ENCODE measurements at regions not wholly inside any gene's neighbourhood (a gene's known extent, or its start where the extent isn't known, plus 50 kb on each side); places are given as distances from the start of the nearest gene placed in this dataset.

DNA sequence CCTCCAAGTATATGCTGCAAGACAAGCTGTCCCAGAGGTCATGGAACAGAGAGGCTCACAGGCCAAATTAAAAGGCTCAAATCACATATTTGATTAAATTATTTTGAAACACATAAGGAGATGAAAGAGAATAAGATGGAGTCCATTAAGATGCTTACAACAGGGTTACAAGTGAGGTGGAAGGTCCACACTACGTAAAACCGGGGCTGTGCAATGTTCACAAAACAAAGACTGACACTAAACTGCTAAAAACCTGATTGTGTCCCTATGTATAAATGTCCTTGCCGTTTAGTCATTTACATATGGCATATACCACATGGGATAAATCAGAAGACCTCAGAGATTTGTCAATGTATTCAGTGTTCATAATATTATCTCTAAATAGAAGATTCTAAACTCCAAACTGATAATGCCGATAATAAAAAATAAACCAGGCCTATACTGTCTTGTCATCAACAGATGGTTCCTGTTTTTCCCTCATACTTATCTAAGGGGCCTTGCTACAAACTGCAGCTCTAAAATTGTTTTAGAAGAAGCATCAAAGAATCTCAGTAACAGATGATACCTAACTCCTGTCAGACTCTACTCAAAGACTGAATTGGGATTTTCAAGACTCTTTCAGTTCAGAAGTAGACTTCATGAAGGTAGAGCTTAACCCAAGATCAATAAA, 51.8 kb upstream of the RIPOR2 start:
- Mint-ChIP-seq H3K4me3 (no peak overlapping the region), H3K4me1 (ENCODE audit: low read depth) (peaks cover 28% of the 10 kb centered on the region), H3K27ac (no peak overlapping the region), H3K9me3 (peaks cover 9% of the 10 kb centered on the region; the same call in 1 of the 2 replicates), H3K27me3 (ENCODE audit: insufficient read depth) (no peaks in the 10 kb centered on the region), H3K36me3 (ENCODE audit: low read depth) (peaks cover 14% of the 10 kb centered on the region; the same call in 1 of the 2 replicates)
- no peak for DNase-seq
- TF ChIP-seq, protein P1, sequence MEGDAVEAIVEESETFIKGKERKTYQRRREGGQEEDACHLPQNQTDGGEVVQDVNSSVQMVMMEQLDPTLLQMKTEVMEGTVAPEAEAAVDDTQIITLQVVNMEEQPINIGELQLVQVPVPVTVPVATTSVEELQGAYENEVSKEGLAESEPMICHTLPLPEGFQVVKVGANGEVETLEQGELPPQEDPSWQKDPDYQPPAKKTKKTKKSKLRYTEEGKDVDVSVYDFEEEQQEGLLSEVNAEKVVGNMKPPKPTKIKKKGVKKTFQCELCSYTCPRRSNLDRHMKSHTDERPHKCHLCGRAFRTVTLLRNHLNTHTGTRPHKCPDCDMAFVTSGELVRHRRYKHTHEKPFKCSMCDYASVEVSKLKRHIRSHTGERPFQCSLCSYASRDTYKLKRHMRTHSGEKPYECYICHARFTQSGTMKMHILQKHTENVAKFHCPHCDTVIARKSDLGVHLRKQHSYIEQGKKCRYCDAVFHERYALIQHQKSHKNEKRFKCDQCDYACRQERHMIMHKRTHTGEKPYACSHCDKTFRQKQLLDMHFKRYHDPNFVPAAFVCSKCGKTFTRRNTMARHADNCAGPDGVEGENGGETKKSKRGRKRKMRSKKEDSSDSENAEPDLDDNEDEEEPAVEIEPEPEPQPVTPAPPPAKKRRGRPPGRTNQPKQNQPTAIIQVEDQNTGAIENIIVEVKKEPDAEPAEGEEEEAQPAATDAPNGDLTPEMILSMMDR (IDR thresholded peaks at IDR 0.05): no peak

DNA sequence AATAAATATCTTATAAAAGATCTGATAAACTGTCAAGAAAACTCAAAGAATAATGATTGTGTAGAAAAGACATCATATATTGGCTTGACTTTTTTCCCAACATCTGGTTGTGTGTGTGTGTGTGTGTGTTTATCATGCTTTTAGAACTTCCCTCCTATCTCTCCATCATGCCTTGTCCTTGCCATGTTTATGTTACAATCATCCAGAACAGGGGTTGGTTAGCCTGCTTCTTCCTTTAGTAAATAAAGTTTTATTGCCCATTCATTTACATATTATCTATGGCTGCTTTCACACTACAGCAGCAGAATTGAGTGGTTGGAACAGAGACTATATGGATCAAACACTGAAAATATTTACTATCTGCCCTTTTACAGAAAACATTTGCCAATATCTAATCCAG, 52.8 kb upstream of the RIPOR2 start:
- Mint-ChIP-seq H3K4me3 (no peak overlapping the region), H3K27me3 (ENCODE audit: insufficient read depth) (no peaks in the 10 kb centered on the region), H3K4me1 (ENCODE audit: low read depth) (peaks cover 21% of the 10 kb centered on the region), H3K27ac (no peak overlapping the region), H3K36me3 (ENCODE audit: low read depth) (peaks cover 14% of the 10 kb centered on the region; the same call in 1 of the 2 replicates), H3K9me3 (peaks cover 15% of the 10 kb centered on the region; the same call in 1 of the 2 replicates)
- DNase-seq: no peak
- TF ChIP-seq, protein P1 (IDR thresholded peaks at IDR 0.05): no peak

DNA sequence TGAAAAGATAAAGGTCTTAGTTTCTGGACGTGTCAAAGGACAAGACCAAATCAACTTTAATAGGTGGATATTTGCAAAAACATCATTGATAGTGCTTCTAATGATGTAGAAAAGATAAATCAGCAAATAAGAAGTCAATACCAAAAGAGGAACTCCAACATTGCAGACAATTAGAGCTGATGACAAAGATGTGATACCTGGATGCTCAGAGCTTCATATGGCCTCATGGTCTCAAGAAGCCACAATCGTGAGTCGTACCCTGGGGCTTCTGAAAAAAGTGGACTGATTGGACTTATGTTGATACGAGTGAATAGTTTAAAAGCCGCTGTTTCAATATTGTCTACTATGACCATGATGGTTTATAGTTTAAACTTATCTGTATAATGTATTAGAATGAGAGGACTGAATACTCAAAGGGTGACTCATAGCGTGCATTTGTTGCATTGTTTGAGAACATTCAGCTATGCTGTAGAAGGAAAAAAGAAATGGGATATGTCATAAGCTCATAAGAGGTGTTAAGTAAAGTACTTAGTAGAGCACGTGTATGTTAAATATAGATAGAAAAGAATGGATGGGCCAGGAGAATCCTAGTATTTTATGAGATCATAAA, 54.6 kb upstream of the RIPOR2 start:
- H3K36me3 Mint-ChIP-seq (ENCODE audit: low read depth): peaks cover 14% of the 10 kb centered on the region; the same call in 1 of the 2 replicates
- no peaks in the 10 kb centered on the region for H3K27me3 Mint-ChIP-seq (ENCODE audit: insufficient read depth)
- peaks cover 15% of the 10 kb centered on the region; the same call in 1 of the 2 replicates for H3K9me3 Mint-ChIP-seq
- no peak overlapping the region for H3K4me3 Mint-ChIP-seq
- H3K27ac Mint-ChIP-seq: no peak overlapping the region
- peak; percentile 13 for DNase-seq
- peaks cover 21% of the 10 kb centered on the region for H3K4me1 Mint-ChIP-seq (ENCODE audit: low read depth)
- TF ChIP-seq, protein P1 (IDR thresholded peaks at IDR 0.05): no peak

DNA sequence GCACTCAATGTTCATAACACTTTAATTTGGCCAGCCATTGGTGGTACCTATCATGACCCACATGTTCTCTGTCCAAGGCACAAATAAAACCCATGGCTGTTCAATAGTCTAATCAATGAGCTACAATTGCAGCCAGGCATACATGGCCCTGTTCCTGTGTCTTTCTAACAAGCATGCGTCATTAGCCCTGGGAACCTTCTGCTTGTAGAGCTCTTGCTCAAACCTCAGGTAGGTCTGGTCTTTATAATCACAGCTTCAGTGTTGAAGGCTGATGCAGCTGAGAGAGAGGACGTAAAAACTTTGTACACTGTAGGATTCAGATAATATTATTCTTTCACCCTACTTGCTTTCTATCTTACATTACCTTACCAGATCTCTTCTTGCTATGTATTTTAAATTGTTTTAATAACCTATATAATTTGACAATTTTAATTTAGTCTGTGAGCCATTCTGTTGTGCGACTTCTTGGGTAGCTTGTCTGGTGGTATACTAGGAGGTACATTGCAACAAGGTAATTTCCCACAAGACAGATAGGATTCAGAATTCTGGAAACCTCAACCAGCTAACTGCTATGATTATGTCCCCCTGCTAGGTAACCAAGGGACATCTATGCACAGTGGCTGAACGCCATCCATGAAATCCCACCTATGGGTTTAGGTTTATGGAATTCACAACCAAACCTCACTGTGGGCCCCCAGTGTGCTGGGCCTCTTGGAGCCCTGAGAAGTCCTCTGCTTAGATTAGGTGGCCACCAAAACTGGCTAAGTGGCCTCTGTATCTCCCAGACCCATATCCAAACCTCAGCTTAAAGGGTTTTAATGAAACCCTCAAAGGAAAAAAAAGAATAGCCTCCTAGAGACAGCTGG, 55.4 kb upstream of the RIPOR2 start:
- Mint-ChIP-seq H3K36me3 (ENCODE audit: low read depth) (peaks cover 14% of the 10 kb centered on the region; the same call in 1 of the 2 replicates), H3K4me3 (no peak overlapping the region), H3K27ac (no peak overlapping the region), H3K9me3 (peaks cover 15% of the 10 kb centered on the region; the same call in 1 of the 2 replicates), H3K4me1 (ENCODE audit: low read depth) (peaks cover 21% of the 10 kb centered on the region), H3K27me3 (ENCODE audit: insufficient read depth) (no peaks in the 10 kb centered on the region)
- DNase-seq: no peak
- TF ChIP-seq, protein P1 (IDR thresholded peaks at IDR 0.05): no peak

DNA sequence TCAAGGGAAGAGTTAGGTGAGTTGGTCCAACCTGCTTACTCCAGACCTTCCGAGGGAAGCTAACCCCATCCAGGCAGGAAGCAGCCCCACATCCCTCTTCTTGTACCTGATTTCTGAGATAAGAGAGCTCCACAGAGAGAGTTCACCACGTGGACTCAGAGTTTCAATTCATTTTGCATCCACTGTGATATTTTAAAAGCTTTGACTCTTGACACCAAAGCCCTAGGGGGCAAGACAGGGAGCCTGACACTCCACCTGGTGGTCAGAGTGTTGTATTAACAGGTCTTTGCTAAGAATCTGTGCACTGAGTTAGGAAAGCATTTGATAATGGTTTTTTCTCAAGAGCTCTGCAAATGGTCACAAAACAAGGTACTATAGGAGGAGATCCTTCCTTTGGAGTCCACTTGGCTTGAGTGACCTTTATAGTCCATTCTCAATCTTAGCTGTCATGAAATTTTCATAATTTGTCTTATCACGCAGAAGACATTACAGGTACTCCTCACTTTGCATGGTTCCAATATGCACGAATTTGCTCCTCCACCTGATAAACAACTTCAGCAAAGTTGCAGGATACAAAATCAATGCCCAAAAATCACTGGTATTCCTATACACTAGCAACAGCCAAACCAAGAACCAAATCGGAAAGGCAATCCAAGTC, 56.2 kb upstream of the RIPOR2 start:
- Mint-ChIP-seq H3K4me3 (no peak overlapping the region), H3K9me3 (peaks cover 15% of the 10 kb centered on the region; the same call in 1 of the 2 replicates), H3K27me3 (ENCODE audit: insufficient read depth) (no peaks in the 10 kb centered on the region), H3K4me1 (ENCODE audit: low read depth) (peaks cover 21% of the 10 kb centered on the region), H3K27ac (no peak overlapping the region), H3K36me3 (ENCODE audit: low read depth) (peaks cover 8% of the 10 kb centered on the region; the same call in 1 of the 2 replicates)
- DNase-seq: peak; percentile 50
- TF ChIP-seq, protein P1 (IDR thresholded peaks at IDR 0.05): peak; percentile 94
